Endothelial cell (in vitro differentiated cells): ENCODE measurements at regions not wholly inside any gene's neighbourhood (a gene's known extent, or its start where the extent isn't known, plus 50 kb on each side); places are given as distances from the start of the nearest gene placed in this dataset.

Experiments used
- DNase-seq: peaks from one replicate; pipeline ENCODE4 v3.0.0; 2021; ENCODE audit warnings: low spot score
- H3K27ac Mint-ChIP-seq: one replicate; pipeline ENCODE4 v1.8.0; 2021; ENCODE audit warnings: mixed read lengths, inconsistent platforms; ENCODE audit not compliant: unreplicated experiment
- H3K27me3 Mint-ChIP-seq: one replicate; pipeline ENCODE4 v1.8.0; 2021; ENCODE audit warnings: mild to moderate bottlenecking, moderate library complexity, mixed read lengths, inconsistent platforms; ENCODE audit not compliant: unreplicated experiment
- H3K36me3 Mint-ChIP-seq: one replicate; pipeline ENCODE4 v1.8.0; 2021; ENCODE audit warnings: mild to moderate bottlenecking, low read depth, mixed read lengths, inconsistent platforms; ENCODE audit not compliant: unreplicated experiment
- H3K4me1 Mint-ChIP-seq: one replicate; pipeline ENCODE4 v1.8.0; 2021; ENCODE audit warnings: mild to moderate bottlenecking, mixed read lengths, inconsistent platforms; ENCODE audit not compliant: unreplicated experiment
- H3K4me3 Mint-ChIP-seq: one replicate; pipeline ENCODE4 v1.8.0; 2021; ENCODE audit warnings: mild to moderate bottlenecking, mixed read lengths, inconsistent platforms; ENCODE audit not compliant: unreplicated experiment
- H3K9me3 Mint-ChIP-seq: one replicate; pipeline ENCODE4 v1.8.0; 2021; ENCODE audit warnings: mixed read lengths, inconsistent platforms; ENCODE audit not compliant: unreplicated experiment
- TF ChIP-seq, protein P1 (sequence below): fragments of 200-600 bp; sonication (generic); IDR thresholded peaks from one replicate; pipeline ENCODE4 v1.5.0; 2021; ENCODE audit warnings: antibody characterized with exemption; ENCODE audit not compliant: unreplicated experiment

DNA sequence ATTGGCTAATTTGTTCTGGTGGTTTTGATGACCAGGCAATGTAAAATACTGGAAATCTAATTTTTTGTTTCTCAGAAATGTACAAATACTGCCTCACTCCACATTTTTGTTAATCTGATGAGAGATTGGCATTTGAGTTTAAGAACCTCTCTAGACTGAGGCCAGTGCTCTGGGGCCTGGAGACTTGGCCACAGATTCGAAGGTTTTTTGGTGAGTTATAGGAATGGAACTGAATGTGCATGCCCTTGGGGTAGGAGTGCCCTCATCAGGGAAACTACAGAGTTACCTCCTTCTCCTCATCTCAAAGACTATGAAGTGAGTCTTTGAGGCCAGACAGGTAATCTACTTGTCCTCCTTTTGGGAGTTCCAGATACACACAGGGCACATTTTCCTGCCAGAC is 347.9 kb downstream of the LTN1 start:
- Mint-ChIP-seq H3K4me3 (no peak overlapping the region), H3K27me3 (no peaks in the 10 kb centered on the region), H3K27ac (no peak overlapping the region), H3K4me1 (no peaks in the 10 kb centered on the region), H3K36me3 (no peaks in the 10 kb centered on the region), H3K9me3 (no peaks in the 10 kb centered on the region)
- DNase-seq, result no peak
- TF ChIP-seq, protein P1, sequence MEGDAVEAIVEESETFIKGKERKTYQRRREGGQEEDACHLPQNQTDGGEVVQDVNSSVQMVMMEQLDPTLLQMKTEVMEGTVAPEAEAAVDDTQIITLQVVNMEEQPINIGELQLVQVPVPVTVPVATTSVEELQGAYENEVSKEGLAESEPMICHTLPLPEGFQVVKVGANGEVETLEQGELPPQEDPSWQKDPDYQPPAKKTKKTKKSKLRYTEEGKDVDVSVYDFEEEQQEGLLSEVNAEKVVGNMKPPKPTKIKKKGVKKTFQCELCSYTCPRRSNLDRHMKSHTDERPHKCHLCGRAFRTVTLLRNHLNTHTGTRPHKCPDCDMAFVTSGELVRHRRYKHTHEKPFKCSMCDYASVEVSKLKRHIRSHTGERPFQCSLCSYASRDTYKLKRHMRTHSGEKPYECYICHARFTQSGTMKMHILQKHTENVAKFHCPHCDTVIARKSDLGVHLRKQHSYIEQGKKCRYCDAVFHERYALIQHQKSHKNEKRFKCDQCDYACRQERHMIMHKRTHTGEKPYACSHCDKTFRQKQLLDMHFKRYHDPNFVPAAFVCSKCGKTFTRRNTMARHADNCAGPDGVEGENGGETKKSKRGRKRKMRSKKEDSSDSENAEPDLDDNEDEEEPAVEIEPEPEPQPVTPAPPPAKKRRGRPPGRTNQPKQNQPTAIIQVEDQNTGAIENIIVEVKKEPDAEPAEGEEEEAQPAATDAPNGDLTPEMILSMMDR, result no peak

DNA sequence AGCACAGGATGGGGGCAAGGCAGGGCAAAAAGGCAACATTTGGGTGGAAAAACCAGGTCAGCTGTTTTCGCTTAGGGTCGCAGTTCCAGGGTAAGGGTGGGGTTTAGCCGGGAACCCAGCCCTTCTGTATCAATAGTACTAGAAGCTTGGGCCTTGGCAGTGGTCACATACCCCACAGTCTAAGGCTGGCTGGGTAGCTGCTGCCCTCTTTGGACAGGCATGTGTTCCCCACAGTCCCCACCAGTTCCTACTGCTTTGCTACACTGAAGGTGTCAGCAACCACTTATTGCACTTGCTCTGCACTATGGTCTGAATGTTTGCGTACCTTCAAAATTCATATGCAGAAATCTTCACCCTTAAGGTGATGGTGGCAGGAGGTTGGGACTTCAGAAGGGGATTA is 349.8 kb downstream of the LTN1 start:
- no peak for DNase-seq
- TF ChIP-seq, protein P1, result no peak
- Mint-ChIP-seq H3K27ac (no peak overlapping the region), H3K9me3 (no peaks in the 10 kb centered on the region), H3K4me3 (no peak overlapping the region), H3K36me3 (no peaks in the 10 kb centered on the region), H3K4me1 (no peaks in the 10 kb centered on the region), H3K27me3 (no peaks in the 10 kb centered on the region)

DNA sequence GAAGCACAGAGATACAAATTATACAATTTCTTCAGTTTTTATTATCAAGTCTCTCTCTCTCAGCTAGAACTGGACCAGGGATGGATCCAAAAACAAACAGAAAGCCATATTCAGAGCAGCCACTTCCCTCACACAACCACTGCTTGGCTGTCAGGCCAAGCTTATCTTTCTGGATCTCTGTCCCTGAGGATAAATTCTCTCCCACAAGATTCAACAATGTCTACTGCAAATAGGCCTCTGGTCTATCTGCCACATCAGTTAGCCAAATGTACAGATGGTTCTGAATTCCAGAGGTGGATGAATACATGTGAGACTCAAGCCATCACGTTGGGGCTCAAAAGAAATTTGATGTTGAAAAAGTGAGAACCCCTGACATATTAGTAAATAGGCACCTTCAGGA is 350.9 kb downstream of the LTN1 start:
- Mint-ChIP-seq H3K4me1 (peaks cover 3% of the 10 kb centered on the region), H3K9me3 (no peaks in the 10 kb centered on the region), H3K27ac (no peak overlapping the region), H3K27me3 (no peaks in the 10 kb centered on the region), H3K36me3 (no peaks in the 10 kb centered on the region), H3K4me3 (no peak overlapping the region)
- TF ChIP-seq, protein P1, result no peak
- DNase-seq, result no peak

DNA sequence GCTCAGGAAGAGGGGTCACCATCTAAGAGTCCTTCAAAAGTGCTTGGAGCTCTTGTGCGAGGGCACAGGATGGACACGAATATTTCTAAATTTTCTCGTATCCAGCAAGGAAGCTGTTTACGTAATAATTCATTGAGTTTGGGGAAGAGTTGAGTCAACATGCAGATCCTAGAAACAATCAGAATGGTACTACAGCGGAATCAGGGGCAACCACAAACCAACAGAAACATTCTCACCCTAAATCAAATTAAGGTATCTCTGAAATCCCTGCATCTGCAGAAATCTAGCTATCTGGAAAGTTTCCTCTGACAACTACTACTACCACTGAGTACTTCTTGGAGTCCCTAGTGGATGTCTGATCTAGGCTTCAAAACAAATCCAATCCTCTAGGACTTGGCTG is 352.4 kb downstream of the LTN1 start:
- Mint-ChIP-seq H3K4me1 (peaks cover 3% of the 10 kb centered on the region), H3K9me3 (no peaks in the 10 kb centered on the region), H3K4me3 (no peak overlapping the region), H3K36me3 (no peaks in the 10 kb centered on the region), H3K27me3 (no peaks in the 10 kb centered on the region), H3K27ac (no peak overlapping the region)
- TF ChIP-seq, protein P1, result no peak
- no peak for DNase-seq

DNA sequence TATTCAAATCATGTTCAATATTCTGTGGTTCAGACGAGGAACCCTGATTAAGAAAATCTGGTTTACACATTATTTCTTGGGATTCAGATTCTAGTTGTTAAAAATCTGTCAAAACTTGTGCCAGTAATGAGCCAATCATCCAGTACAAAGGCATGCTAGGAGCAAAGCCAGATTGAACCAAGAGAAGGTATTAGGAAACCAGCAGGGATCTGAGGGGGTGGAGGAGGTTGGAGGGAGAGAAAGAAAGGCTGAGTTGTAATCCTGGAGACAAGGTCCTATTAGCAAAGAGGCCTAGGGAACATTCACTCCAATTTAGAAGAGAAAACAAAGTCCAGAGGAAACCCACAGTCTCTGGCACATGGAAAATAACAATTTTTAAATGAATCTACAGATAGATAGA is 352.9 kb downstream of the LTN1 start:
- no peak for DNase-seq
- Mint-ChIP-seq H3K9me3 (no peaks in the 10 kb centered on the region), H3K4me1 (peaks cover 3% of the 10 kb centered on the region), H3K27me3 (no peaks in the 10 kb centered on the region), H3K4me3 (no peak overlapping the region), H3K36me3 (no peaks in the 10 kb centered on the region), H3K27ac (no peak overlapping the region)
- TF ChIP-seq, protein P1, result no peak
